GM19328 (cell line): ENCODE measurements at regions not wholly inside any gene's neighbourhood (a gene's known extent, or its start where the extent isn't known, plus 50 kb on each side); places are given as distances from the start of the nearest gene placed in this dataset.

Experiments used
- ATAC-seq: cut with Tn5 transposase; IDR thresholded peaks from one replicate; pipeline ENCODE4 v1.9.1; 2021; ENCODE audit warnings: mild to moderate bottlenecking, moderate library complexity; ENCODE audit not compliant: unreplicated experiment

DNA sequence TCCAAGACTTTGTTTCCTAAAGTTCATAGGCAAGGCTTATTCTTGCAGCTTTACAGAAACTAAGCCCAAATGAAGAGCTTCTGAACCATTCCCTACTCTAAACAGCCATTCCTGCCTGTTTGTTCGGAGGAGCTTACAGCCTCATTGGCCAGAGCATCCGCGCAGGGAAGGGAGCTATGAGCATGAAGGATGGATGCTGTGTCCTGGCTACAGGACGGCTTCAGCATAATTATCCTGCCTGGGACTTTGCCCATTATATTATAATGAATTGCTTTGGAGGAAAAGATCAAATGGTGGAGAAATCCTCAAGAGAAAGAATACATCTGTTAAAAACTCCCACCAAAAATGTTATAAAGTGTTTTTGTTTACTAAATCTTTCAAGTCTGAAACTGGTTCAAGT lies 378.2 kb upstream of the BTBD3 start:
- no peak for ATAC-seq

DNA sequence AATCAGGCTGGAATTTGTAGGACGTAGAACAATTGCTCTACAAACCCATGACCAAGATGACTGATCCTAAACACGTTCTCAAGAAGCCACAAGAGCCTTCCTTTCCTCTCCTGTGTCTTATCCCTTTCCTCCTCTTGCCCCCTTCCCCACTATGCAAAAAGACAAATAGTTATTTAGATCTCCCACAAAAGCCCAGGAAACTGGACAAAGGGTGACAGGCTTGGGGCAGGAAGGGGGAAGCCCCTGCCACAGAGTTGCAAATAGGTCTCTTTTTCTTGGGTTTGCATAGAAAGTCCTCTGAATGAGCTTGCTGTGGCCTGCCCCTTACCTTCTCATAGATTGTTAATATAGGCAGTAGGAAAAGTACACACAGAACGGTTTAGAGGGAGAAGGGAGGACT lies 377.1 kb upstream of the BTBD3 start:
- no peak for ATAC-seq

DNA sequence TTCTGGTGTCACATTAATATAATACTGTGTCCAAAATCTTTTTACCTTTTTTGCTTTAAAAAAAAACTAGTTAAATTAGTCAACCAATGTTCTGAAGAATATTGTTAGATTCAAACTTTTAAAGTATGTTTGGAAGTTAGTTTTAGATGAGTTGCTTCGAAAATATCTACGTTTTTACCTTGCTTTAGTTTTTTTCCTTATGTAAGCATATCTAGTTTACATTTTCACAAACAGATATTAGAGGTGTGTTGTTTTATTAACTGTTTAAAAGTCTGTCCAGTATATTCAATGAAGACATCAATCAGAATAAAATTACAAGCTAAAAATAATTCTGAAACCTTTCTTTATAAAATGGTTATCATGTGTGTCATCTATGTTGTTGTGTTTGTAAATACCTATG lies 375.0 kb upstream of the BTBD3 start:
- ATAC-seq: no peak

DNA sequence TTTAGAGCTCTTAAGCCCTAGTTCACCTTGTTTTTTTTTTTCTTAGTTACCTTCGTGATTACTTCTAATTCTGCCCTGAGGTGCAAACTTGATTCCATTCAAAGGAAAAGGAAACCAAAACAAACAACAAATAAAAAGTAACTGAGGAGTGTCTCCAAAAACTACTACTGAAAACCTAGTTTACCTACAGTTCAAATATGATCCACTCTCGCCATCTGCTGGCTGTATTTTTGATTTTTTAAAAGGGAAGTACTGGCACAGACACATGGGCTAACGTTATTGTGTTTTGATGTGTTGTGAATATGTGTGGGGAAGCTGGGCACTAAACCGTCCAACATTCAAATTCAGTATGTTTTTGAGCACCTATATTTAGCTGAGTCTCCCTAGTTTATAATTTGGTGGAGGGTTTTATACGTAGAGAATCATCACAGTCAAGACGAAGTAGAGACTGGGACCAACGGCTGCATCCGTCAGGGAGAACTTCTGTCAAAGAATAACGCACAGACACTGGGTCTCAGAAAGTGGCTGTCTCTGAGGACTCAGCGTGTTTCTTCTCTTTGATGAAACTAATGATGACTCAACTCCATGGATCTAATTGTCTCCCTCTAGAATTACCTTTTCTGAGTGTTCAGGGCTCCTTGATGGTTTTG lies 373.5 kb upstream of the BTBD3 start:
- peak; percentile 62 for ATAC-seq

DNA sequence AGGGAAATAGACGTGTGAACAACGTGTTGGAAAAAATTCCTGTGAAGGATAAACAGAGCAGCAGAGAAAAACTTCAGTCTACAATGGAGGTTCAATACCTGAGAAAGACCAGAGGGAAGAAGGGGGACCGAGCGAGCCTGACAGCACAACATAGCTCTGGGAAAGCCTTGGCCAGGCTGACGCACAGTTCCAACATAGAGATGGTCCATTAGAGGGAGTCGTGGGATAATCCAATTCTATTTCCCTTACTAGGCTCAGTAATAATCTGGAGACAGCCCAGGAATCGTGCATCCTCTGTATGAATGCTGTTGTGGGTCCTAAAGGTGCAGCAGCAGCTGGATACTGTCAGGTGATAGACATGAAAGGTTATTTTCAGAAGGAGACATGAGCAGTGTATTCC lies 370.8 kb upstream of the BTBD3 start:
- no peak for ATAC-seq

DNA sequence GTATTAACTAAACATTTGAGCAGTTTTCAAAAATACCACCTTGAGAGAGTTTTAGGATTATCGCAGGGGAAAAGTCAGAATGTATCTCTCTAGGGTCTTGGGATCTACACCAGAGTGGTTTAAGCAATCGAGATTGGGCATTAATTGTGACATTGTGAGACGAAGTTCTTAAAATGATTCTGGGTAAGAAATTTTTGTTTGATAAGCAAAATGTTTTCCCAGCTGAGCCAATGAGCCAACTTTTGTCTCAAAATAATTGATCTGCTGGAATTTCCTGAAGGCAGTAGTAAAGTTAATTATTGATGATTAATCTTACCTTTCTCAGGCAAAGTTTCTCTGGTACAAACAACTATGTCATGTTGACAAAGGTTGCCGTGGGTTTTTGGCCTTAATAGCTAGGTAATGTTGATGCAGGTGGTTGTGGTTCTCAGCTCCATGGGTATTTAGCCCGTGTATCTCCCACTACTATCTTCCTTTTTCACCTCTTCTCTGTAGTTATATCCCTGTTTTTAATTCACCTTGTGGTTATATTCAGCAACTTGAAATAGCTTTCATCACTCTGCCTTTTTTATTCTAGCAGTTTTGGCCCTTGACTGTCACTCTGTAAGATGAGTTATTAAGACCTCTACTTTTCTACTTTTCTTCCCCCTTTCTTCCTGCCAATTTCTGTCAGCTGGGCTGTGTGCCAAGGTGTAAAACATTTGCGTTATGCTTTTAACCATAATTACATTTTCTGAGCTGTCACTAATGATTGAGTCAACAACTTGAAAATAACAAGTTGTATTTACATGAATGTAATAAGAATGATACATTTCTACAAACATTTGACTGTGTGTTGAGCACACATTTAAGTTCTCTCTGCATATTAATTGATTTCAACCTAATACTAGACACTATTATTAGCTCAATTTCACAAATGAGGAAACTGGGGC lies 368.3 kb upstream of the BTBD3 start:
- ATAC-seq: no peak

DNA sequence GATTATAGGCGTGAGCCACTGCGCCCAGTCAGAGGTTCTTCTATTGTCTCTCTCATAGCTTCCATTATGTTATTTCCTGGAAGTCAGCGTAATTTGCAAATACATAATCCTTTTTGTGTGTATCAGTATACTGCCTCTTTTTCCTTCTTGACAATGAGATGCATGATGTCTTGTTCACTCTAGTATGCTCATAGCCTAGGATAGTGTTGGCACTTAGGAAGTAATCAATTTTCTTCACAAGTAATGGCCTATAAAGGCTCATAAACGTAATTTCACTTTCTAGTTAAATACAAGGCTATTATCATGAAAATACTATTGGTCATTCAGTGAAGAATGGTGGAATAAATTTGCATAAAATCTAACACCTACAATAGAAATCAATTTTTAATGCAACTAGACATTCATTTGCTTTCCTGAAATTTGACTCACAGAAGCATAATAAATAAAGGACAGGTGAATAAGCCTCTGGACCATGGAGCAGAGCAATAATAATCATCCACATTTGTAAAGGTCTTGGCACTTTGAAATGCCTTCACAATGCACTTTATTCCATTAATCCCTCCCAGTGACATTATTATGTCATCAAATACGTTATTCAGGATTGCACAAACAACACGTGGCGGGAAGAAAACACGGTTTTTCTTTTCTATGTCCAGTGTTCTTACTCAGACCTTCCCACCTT lies 366.9 kb upstream of the BTBD3 start:
- no peak for ATAC-seq

DNA sequence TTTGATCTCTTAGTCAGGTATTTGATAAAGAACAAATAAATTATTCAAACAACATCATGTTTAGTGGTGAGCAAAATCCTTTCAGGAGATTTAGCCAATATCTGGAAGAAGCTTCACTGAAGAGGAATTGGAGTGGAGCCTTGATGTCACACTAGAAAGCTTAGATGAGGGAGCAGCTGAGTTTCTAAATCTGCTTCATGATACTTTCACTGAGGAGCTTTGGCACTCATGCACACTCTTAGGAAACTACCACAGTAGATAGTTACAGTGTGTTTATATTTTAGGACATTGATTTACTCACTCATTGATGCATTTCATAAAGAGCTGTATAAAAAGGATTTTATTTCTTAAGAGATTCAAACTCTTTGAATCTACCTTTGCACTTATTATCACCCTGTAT lies 366.2 kb upstream of the BTBD3 start:
- no peak for ATAC-seq

DNA sequence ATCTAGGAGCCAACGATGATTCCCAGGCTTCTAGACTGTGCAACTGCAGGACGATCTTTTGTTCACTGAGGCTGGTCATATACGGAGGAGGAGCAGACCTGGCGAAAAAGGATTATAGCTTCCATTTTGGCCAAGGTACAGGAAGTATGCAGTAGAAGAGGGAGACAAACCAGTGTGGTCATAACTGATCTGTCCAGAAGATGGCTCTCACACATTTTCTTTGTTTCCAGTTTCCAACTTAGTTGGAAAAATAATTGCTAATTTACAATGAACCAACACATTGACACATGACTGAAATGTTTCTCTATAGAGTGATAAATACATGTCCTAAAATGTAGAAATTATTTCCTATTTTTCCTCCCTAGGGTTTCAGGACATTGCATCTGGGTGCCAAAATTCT lies 364.1 kb upstream of the BTBD3 start:
- no peak for ATAC-seq

DNA sequence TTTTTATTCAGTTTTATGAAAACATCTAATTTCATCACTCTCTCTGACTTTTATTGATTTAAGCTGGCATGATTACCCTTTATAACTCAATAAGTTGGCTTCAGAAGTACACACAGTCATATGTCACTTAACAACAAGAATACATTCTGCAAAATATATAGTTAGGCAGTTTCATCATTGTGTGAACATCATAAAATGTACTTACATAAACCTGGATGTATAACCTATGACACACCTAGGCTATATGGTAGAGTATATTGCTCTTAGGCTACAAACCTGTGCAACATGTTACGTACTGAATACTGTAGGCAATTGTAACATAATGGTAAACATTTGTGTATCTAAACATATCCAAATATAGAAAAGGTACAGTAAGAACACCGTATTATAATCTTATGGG lies 362.2 kb upstream of the BTBD3 start:
- ATAC-seq: no peak

DNA sequence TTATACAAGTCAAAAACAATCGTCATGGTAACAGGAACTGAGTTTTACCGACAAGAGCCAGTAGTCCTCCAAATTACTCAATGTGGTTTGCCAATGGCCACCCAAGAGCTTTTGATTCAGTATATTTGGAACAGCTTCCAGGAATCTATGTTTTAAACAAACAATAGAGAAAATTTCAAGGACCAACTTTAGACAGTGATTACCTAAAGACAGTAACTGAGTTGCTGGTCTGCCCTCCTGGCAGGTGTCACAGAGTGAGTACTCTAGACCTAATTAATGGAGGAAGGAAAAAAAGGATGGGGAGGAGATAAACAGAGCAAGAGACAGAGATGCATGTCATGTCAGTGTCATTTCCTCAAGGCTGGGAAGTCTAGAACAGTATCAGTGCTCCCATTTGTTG lies 361.3 kb upstream of the BTBD3 start:
- no peak for ATAC-seq

DNA sequence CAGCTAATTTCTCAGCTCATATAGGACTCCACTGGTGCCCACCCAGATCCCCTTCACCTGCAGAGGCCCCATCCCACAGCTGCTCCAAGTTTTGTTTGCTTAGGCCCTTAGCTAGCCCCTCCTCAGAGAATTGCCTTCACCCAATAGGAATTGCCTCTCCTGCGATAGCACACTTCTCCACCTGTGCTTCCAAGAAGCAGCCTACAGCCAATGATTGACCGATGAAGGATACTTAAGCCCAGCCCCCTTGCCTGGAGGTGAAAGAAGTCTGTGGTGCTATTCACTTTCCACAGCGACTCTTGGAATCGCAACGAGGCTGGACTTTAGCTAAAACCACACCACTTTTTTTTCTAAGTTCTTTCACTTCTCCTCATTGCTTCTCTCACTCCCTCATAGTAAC lies 353.2 kb upstream of the BTBD3 start:
- ATAC-seq: no peak

DNA sequence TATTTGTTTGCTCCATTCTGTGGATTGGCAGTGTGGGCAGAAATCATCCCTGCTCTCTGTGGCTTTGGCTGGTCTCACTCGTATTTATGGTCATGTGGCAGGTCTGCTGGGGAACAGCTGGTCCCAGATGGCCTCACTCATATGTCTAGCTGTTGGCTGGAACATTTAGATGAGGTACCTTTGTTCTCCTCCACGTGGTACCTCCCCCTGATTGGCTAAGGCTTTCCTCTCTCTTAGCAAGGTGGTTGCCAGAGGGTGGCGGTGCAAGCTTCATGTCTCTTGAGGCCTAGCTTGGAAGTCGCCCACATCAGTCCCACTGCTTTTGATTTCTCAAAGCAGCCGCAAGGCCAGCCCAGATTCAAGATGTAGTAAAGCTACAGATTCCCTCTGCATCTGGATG lies 348.5 kb upstream of the BTBD3 start:
- ATAC-seq: no peak

DNA sequence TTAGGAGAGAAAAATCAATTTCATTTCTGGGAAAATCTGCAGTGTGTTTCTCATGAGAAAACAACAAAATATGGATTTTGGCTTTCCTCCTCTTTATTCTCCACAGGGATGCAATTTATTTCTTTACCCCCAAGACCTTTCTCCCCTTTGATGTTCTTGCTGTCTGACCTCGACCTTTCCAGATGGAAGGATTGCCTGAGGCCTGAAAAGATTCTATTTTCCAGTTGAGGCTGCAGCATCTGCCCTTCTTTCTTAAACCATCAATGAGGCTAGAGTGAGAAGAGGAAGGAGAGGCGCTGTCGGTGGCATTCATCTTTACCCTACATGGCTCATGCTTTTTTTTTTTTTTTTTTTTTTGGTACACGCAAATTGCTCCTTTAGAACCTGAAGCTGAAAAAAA lies 344.2 kb upstream of the BTBD3 start:
- no peak for ATAC-seq

DNA sequence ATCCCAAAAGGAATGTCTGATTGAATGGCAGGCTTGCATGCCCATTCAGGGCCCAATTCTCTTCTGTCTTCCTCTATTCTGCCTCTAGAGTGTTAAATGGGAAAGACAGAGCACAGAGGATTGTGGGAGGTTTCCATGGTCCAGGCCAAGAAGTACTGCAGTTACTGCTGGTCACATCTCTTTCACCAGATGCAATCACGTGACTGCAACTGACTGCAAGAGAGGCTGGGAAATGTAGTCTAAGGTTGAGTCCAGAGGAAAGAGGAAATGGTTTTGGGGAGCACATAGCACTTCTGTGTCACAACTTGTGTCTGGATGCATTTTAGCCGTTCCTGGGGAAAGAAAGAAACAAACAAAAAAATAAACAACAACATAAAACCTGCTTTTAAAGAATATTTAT lies 336.4 kb upstream of the BTBD3 start:
- no peak for ATAC-seq

DNA sequence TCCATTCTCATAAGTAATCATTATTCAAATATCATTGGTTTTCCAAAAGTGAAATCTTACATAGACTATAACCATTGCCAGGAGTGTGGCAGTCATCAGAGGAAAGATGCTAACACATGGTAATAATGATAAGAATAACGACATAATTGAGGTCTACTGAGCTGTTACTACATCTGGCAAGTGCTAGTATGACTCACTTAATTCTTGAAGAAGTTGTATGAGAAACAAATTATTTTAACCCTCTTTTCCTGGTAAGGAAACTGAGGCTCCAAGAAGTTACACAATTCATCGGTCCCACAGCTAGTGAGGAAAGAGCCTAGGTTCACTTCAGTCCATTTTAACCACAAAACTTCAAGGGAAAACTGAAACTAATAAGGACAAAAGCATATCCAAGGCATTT lies 335.6 kb upstream of the BTBD3 start:
- ATAC-seq: no peak

DNA sequence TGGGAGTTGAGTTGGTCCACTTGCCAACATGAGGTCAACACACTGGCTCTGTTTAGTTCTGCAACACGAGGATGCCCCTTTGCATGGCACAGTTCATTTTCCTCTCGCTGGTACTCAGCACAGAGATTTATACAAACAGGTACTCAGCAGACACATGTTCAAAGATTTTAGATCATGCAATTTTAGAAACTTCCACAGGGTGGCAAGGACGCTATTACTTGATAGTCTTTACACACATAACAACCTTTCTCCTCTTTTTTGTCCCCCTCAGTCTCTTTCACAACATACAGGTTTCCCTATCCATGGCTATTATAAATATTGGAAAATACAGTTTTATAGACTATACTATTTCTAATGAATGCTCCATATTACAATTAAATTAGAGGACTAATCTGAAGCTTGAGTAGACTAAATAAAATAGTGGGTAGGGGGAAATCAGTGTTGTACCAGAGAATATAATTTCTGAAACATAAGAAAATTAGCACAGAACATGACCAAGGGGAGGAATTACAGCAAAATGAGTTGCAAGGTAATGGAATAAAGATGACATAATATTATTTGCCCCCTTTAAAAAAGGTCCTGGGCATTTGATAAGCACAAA lies 331.8 kb upstream of the BTBD3 start:
- ATAC-seq: no peak

DNA sequence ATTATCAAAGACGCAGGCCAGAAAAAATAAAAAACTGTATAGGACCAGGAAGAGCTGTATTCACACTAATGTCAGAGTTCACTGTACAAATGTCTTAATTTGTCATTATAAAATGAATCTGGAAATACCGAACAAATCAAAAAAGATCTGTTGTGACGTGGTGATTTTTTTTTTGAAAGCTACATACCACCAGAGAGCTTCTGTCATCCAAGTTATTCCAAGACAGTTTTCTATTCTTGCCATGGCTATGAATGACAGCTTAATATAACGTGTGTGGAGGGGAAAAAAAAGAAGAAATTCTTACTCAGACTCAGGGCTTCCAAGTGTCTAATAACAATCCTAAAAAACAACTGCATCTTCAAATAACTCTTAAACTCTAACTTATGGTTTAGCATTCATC lies 328.8 kb upstream of the BTBD3 start:
- no peak for ATAC-seq

DNA sequence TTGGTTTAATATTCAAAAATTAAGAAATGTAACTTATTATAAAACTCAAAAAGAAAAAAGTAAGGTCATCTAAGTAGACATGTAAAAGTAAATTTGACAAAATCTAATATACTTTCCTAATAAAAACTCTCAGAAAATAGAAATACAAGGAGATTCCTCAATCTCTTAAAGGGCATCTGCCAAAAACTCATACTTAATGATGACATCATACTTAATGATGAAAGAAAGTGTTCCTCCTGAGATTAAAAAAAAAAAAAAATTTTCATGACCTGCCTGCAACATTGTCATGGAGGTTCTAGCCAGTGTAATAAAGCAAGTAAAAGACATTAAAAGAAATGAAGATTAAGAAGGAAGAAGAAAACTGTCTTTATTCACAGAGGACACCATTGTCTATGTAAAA lies 325.7 kb upstream of the BTBD3 start:
- no peak for ATAC-seq

DNA sequence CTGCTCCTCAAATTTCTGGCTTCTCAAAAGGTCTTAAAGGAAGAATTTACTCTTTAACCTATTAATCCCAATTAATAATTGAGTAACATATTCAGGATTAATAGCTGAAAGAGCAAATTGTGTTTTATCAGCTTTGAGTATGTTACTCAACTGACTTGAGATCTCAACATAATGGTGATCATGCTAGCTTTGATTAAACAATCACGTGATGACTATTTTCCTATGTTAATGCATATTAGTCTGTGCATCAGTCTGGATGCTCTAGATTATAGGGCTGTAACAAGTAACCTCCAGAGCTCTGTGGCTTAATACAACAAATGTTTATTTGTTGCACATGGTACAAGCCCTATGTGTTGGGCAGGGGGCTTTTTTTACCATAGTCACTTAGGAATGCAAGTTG lies 313.4 kb upstream of the BTBD3 start:
- ATAC-seq: no peak

DNA sequence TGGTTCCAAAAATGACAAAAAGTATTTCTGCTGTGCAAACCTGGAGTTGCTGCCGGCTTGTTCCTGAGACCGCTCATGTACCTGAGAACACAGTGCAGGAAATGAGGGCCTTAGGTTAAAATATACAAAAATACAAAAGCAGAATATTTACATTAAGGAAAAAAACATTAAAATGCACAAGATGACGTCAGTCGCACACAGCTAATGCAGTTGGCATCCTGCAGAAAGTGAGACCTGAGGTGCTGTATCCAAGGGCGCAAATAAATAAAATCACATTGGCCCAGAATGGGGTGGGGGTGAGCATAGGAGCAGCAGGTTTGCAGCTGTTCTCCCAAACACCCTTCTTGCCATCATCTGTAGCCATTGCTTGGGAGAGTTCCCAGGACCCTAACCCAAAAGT lies 310.6 kb upstream of the BTBD3 start:
- ATAC-seq: no peak

DNA sequence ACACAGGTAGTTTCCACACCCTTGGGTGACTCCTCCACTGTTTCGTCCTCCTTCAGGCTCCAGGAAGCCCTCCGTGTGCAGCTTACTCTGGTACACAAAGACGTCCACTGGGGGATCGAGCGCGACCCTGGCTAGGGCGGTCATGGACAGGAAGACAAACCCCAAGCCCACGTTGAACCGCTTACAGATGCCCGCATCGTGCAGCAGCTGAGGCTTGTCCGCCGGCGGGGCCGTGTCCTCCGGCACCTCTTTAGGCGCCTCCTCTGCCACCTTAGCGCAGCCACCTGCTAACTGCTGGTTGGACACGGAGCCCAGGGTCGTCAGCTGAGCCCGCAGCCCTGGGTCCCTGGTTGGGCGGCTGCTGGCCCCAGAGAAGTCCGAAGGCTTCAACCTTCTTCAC lies 309.0 kb upstream of the BTBD3 start:
- ATAC-seq: no peak
